ENCODE measurements at regions not wholly inside any gene's neighbourhood (a gene's known extent, or its start where the extent isn't known, plus 50 kb on each side); places are given as distances from the start of the nearest gene placed in this dataset.
"Not testable (repeated sequence)": the region's sequence is repeated elsewhere in the genome, so short reads cannot be mapped to it uniquely, and the experiment has no call there.

DNA sequence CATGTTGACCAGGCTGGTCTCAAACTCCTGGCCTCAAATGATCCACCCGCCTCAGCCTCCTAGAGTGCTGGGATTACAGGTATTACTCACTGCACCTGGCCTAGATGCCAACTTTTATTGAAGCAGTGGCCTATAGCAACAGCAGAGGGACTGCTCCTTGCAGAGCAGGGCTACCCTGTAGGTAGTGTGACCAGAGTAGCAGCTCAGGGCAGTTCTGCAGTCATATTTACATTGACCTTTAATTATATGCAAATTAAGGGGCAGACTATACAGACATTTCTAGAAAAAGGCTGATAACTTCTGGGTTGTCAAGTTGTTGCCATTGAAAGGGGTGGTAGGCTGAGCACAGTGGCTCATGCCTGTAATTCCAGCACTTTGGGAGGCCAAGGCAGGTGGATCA lies 115.2 kb upstream of the PLEKHM1 start:
- TF ChIP-seq, protein P1, sequence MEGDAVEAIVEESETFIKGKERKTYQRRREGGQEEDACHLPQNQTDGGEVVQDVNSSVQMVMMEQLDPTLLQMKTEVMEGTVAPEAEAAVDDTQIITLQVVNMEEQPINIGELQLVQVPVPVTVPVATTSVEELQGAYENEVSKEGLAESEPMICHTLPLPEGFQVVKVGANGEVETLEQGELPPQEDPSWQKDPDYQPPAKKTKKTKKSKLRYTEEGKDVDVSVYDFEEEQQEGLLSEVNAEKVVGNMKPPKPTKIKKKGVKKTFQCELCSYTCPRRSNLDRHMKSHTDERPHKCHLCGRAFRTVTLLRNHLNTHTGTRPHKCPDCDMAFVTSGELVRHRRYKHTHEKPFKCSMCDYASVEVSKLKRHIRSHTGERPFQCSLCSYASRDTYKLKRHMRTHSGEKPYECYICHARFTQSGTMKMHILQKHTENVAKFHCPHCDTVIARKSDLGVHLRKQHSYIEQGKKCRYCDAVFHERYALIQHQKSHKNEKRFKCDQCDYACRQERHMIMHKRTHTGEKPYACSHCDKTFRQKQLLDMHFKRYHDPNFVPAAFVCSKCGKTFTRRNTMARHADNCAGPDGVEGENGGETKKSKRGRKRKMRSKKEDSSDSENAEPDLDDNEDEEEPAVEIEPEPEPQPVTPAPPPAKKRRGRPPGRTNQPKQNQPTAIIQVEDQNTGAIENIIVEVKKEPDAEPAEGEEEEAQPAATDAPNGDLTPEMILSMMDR (conservative IDR thresholded peaks at IDR 0.05; ENCODE audit: low read length), result not testable (repeated sequence)
- TF ChIP-seq EZH2phosphoT487 (IDR thresholded peaks at IDR 0.05; ENCODE audit: borderline replicate concordance), result not testable (repeated sequence)

Data from Loucy (cell line).